HUES48 (cell line): ENCODE measurements at regions not wholly inside any gene's neighbourhood (a gene's known extent, or its start where the extent isn't known, plus 50 kb on each side); places are given as distances from the start of the nearest gene placed in this dataset.

Experiments
- H3K27ac ChIP-seq: one replicate; pipeline ENCODE4 v1.7.0; 2013; ENCODE audit warnings: low read depth, low read length, inconsistent platforms
- H3K27me3 ChIP-seq: 2 replicates; pipeline ENCODE4 v1.6.1; 2013; ENCODE audit warnings: mild to moderate bottlenecking, low read length; ENCODE audit not compliant: control insufficient read depth, insufficient read depth
- H3K36me3 ChIP-seq: 2 replicates; pipeline ENCODE4 v1.6.1; 2013; ENCODE audit warnings: low read length; ENCODE audit not compliant: control insufficient read depth, insufficient read depth
- H3K4me1 ChIP-seq: 2 replicates; pipeline ENCODE4 v1.6.1; 2013; ENCODE audit warnings: mild to moderate bottlenecking, low read length; ENCODE audit not compliant: control insufficient read depth, insufficient read depth
- H3K4me3 ChIP-seq: 2 replicates; pipeline ENCODE4 v1.5.1; 2013; ENCODE audit warnings: mild to moderate bottlenecking, low read depth, low read length
- H3K9ac ChIP-seq: 2 replicates; pipeline ENCODE4 v1.6.1; 2013; ENCODE audit warnings: mild to moderate bottlenecking, low read depth, low read length, moderate library complexity
- H3K9me3 ChIP-seq: 2 replicates; pipeline ENCODE4 v1.6.1; 2013; ENCODE audit warnings: low read length; ENCODE audit not compliant: control insufficient read depth, insufficient read depth

DNA sequence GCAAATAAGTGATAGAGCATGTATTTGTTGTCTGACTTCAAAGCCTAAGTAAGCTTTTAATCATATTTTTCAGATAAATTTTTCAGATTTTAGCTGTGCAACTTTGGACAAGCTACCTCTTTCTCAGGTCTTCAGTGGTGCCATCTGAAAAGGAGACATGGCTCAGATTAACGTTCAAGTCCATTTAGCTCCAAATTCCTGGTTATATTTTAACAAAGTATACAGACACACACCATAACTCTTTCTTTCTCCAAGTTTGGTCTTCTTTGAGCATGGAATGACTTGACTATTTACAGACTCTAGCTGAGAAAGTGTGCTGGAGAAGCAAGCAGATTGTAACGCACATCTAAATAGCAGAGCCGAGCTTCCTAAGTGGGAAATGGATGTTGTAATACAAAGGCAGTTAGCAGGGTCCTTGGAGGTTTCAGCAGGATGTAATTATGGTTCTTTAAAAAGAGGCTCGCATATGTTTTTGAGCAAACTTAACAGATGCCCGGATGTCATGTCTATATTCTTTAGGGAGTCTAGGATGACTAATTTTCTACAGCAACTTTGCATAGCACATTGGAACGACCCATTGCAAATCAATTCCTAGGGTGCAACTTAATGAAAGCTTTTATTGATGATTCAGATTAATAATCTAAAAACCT, 128.1 kb upstream of the E2F8 start:
- Histone ChIP-seq H3K27ac (no peak overlapping the region), H3K36me3 (no peaks in the 10 kb centered on the region), H3K27me3 (no peaks in the 10 kb centered on the region), H3K9me3 (no peaks in the 10 kb centered on the region), H3K4me3 (no peak overlapping the region), H3K4me1 (peaks cover 8% of the 10 kb centered on the region; the same call in 1 of the 2 replicates), H3K9ac (no peak overlapping the region)

DNA sequence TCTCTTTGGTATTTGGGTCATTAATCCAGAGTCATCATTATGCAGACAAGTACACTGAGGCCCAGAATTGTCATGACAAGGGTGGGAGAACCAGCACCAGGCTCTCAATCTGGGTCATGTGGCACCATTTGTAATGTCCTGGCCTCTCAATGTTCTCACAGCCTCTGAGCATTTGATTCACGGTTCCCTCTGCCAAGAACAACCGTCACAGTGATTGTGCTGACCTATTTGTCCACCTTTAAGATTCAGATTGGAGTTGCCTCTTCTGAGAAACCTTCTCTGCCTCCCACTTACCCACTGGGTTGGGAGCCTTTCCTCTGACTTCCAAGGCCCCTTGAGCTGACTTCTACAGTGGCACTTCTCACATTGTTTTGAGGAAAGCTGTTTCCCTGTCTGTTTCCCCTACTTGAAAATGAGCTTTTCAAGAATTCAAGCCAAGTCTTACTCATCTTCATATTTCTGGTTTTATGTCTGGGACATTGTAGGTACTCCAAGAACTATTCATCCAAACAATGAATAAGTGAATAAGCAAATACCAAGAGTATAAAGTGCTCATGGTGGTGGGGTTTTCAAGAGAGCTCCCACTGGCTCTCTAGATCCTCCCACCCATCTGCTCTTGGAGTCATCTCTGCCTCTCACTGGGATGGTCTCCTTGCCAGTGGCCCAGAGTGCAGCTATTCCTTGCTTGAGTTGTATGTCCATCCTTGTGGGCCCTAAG, 126.4 kb upstream of the E2F8 start:
- H3K27me3 ChIP-seq: no peaks in the 10 kb centered on the region
- no peaks in the 10 kb centered on the region for H3K36me3 ChIP-seq
- H3K27ac ChIP-seq: no peak overlapping the region
- H3K9ac ChIP-seq: no peak overlapping the region
- peaks cover 8% of the 10 kb centered on the region; the same call in 1 of the 2 replicates for H3K4me1 ChIP-seq
- H3K4me3 ChIP-seq: no peak overlapping the region
- H3K9me3 ChIP-seq: no peaks in the 10 kb centered on the region

DNA sequence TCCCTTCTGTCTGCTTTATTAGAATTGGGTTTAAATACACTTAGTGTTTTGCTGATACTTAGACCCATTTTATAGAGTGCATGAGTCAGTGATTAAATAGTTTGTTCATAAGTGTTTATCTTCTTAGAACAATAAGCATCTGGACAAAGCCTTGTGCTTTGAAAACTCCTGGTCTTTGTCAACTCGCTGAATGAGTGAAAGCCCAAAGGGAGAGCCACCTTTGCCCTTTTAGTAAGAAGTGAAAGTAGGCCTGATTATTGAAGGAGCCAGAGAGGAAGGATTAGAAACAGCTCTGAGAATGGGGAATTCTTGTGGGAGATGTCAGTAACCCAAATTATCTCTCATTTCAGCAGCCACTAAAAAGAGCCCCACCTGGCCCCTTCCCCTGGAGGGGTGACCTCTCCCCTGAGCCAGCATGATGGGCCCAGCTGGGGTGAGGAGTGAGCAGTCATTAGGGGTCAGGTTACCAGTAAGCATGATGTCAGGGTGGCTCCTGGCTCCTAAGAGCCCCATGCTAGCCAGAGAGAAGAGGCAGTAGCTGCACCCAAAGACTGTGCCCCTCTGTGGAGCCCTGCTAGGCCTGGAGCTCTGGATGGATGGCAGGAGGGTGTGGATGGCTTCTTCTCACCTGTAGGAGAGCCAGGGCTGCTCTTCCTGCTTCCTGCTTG, 125.1 kb upstream of the E2F8 start:
- H3K36me3 ChIP-seq: no peaks in the 10 kb centered on the region
- no peaks in the 10 kb centered on the region for H3K9me3 ChIP-seq
- no peak overlapping the region for H3K9ac ChIP-seq
- H3K27ac ChIP-seq: no peak overlapping the region
- H3K27me3 ChIP-seq: no peaks in the 10 kb centered on the region
- peaks cover 8% of the 10 kb centered on the region; the same call in 1 of the 2 replicates for H3K4me1 ChIP-seq
- H3K4me3 ChIP-seq: no peak overlapping the region

DNA sequence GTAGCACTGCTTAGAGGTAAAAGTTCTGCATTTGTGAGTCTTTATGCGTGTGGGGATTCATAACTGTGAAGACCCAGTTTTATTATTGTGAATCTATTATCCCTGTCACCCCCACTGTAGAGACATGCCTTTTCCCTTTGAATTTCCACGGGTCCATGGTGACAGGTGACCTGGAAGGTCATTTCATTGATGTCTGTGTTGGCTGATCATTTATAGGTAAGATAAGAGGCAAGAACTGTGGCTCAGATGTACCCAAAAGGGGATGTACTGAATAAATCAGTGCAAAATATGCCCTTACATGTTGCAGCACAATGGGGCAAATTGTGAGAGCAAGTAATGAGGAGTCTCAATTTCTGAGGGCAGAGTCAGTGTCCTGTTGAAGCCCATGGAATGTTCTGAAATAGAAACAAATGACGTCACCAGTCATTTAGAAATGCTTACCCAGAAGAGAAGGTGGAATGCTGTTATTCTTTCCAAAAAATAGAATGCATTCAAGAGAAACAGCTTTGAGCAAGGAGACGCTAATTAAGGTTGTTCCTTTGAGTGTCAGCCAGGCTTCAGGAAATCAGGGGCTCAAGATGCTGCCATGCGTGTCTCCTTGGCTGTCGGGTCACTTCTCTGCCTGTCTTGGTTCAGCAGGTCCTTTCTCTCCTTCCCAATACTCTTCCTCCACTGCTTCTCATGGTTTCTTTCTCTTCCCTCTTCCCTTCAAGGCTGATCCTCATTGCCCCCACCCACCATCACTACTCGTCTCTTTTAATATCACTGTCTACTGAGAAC, 118.7 kb upstream of the E2F8 start:
- Histone ChIP-seq H3K27me3 (no peaks in the 10 kb centered on the region; the same call in 1 of the 2 replicates), H3K4me3 (no peak overlapping the region), H3K9me3 (no peaks in the 10 kb centered on the region), H3K27ac (no peak overlapping the region), H3K36me3 (no peaks in the 10 kb centered on the region), H3K9ac (no peak overlapping the region), H3K4me1 (peaks cover 3% of the 10 kb centered on the region; the same call in 1 of the 2 replicates)

GRCh38 chr11:19357943-19358342, 117.2 kb upstream of the E2F8 start:
- Histone ChIP-seq H3K9ac (no peak overlapping the region), H3K9me3 (no peaks in the 10 kb centered on the region), H3K4me3 (no peak overlapping the region), H3K36me3 (no peaks in the 10 kb centered on the region), H3K27ac (no peak overlapping the region), H3K4me1 (no peaks in the 10 kb centered on the region), H3K27me3 (no peaks in the 10 kb centered on the region; the same call in 1 of the 2 replicates)

DNA sequence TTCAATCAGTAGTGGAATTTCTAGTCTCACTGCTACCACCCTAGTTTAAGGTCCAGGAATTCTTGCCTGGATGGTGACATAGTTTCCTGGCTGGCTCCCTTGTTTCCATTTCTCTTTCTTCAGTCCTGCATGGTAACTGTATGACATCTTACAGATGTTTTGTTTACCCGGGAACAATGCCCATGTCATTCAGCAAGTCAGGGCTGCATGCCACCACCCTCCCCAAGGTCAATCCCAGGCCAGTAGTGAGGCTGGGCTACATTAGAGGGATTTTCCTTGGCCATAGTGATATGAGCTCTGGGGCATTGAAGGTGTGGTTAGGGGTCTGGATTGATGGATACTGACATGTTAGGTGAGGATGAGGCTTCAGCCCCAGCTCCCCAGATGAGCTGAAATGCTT, 114.9 kb upstream of the E2F8 start:
- Histone ChIP-seq H3K9ac (no peak overlapping the region), H3K9me3 (no peaks in the 10 kb centered on the region), H3K4me3 (no peak overlapping the region), H3K27ac (no peak overlapping the region), H3K27me3 (peaks cover under 1% of the 10 kb centered on the region; the same call in 1 of the 2 replicates), H3K4me1 (no peaks in the 10 kb centered on the region), H3K36me3 (no peaks in the 10 kb centered on the region)

DNA sequence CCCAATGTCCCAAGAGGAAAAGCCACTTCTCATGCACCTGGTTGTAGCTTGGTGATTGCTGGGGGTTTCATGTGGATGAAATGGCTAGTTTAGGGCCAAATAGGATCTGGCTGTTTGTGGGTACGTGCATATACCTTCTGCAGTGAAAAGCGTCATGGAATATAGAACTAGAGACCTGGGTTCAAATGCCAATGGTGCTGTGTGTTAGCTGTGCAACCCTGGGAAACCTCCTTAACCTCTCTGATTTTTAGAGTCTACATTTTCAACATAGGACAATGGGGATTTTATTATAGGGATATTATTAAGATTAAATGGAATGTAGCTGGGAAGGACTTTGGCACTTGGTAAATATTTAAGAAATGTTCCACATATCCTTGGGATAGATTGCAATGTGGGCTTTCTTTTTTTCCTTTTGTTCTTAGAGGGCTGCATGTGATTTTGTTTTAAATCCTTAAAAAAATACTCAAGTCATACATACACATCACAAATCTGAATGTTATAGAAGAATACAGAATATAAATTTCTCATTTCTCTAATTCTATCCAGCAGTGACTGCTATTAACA, 112.6 kb upstream of the E2F8 start:
- H3K27ac ChIP-seq: no peak overlapping the region
- H3K4me3 ChIP-seq: no peak overlapping the region
- H3K9me3 ChIP-seq: no peaks in the 10 kb centered on the region
- no peaks in the 10 kb centered on the region for H3K36me3 ChIP-seq
- H3K4me1 ChIP-seq: no peaks in the 10 kb centered on the region
- H3K27me3 ChIP-seq: peaks cover 11% of the 10 kb centered on the region
- H3K9ac ChIP-seq: no peak overlapping the region

DNA sequence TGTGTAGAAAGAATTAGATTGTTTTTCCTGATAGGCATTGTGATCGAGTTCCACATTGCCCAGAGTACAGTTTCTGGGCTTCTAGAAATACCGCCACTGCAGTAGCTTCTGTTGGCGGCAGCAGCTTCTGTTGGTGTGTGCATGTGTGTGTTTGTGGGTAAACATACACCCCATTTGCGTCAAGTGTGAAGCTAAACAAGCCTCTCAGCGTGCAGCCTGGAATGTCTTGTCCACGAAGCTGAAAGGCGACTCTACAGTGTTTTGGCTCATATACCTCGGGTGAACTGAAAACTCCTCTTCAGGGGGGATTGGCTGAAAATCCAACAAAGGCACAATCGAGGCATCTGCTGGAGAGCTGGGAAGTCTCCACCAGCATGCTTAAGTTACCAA, 112.0 kb upstream of the E2F8 start:
- Histone ChIP-seq H3K9me3 (no peaks in the 10 kb centered on the region), H3K27me3 (peaks cover 17% of the 10 kb centered on the region), H3K9ac (no peak overlapping the region), H3K27ac (no peak overlapping the region), H3K36me3 (no peaks in the 10 kb centered on the region), H3K4me1 (no peaks in the 10 kb centered on the region), H3K4me3 (no peak overlapping the region)

GRCh38 chr11:19352072-19352770, 111.5 kb upstream of the E2F8 start:
- Histone ChIP-seq H3K4me3 (no peak overlapping the region), H3K36me3 (no peaks in the 10 kb centered on the region), H3K4me1 (no peaks in the 10 kb centered on the region), H3K27me3 (peaks cover 22% of the 10 kb centered on the region), H3K9me3 (no peaks in the 10 kb centered on the region), H3K27ac (no peak overlapping the region), H3K9ac (no peak overlapping the region)

DNA sequence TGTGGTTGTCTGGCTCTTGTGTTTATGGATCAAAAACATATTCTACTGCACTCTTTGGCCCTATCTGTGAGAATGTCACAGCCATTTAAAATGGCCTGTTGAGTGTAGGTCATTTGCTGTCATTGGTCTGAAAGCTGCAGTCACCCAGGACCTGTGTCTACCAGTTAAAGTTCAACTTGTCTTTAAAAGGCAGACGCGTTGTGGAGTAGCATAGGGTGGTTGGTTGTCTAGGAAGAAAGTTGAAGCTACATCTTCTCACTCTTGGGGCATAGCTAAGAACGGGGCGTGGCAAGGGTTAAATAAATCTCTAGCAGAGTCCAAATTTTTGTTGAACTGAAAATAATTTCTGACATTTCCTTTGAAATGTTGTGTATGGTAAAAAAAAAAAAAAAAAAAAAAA, 110.7 kb upstream of the E2F8 start:
- H3K27ac ChIP-seq: no peak overlapping the region
- no peaks in the 10 kb centered on the region for H3K36me3 ChIP-seq
- no peaks in the 10 kb centered on the region for H3K9me3 ChIP-seq
- H3K4me1 ChIP-seq: no peaks in the 10 kb centered on the region; the same call in 1 of the 2 replicates
- H3K4me3 ChIP-seq: no peak overlapping the region
- H3K9ac ChIP-seq: no peak overlapping the region
- H3K27me3 ChIP-seq: peaks cover 30% of the 10 kb centered on the region
